ENCODE measurements at regions not wholly inside any gene's neighbourhood (a gene's known extent, or its start where the extent isn't known, plus 50 kb on each side); places are given as distances from the start of the nearest gene placed in this dataset.
"Not testable (repeated sequence)": the region's sequence is repeated elsewhere in the genome, so short reads cannot be mapped to it uniquely, and the experiment has no call there.

DNA sequence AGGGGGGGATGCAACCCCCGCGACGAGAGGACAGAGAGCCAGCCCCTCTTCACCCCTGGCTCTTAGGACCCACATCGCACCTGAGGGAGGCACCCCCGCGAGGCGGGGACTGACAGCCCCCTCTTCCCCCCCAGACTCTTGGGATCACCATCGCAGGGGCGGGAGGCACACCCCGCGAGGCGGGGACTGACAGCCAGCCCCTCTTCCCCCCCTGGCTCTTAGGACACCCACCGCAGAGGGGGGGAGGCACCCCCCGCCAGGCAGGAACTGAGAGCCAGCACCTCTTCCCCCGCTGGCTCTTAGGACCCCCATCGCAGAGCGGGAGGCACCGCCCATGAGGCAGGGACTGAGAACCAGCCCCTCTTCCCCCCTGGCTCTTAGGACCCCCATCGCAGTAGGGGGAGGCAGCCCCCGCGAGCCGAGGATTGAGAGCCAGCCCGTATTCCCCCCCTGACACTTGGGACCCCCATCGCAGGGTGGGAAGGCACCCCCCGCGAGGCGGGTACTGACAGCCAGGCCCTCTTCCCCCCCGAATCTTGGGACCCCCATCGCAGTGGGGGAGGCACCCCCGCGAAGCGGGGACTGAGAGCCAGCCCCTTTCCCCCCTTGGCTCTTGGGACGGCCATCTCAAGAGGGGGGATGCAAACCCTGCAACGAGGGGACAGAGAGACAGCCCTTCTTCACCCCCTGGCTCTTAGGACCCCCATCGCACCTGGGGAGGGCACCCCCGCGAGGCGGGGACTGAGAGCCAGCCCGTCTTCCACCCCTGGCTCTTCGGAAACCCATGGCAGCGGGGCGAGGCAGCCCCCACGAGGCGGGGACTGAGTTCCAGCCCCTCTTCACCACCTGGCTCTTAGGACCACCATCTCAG, 2425.1 kb upstream of the PCDH20 start:
- TF ChIP-seq, protein P1, sequence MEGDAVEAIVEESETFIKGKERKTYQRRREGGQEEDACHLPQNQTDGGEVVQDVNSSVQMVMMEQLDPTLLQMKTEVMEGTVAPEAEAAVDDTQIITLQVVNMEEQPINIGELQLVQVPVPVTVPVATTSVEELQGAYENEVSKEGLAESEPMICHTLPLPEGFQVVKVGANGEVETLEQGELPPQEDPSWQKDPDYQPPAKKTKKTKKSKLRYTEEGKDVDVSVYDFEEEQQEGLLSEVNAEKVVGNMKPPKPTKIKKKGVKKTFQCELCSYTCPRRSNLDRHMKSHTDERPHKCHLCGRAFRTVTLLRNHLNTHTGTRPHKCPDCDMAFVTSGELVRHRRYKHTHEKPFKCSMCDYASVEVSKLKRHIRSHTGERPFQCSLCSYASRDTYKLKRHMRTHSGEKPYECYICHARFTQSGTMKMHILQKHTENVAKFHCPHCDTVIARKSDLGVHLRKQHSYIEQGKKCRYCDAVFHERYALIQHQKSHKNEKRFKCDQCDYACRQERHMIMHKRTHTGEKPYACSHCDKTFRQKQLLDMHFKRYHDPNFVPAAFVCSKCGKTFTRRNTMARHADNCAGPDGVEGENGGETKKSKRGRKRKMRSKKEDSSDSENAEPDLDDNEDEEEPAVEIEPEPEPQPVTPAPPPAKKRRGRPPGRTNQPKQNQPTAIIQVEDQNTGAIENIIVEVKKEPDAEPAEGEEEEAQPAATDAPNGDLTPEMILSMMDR (conservative IDR thresholded peaks at IDR 0.05): no peak
- no peak overlapping the region for H3K27ac ChIP-seq

DNA sequence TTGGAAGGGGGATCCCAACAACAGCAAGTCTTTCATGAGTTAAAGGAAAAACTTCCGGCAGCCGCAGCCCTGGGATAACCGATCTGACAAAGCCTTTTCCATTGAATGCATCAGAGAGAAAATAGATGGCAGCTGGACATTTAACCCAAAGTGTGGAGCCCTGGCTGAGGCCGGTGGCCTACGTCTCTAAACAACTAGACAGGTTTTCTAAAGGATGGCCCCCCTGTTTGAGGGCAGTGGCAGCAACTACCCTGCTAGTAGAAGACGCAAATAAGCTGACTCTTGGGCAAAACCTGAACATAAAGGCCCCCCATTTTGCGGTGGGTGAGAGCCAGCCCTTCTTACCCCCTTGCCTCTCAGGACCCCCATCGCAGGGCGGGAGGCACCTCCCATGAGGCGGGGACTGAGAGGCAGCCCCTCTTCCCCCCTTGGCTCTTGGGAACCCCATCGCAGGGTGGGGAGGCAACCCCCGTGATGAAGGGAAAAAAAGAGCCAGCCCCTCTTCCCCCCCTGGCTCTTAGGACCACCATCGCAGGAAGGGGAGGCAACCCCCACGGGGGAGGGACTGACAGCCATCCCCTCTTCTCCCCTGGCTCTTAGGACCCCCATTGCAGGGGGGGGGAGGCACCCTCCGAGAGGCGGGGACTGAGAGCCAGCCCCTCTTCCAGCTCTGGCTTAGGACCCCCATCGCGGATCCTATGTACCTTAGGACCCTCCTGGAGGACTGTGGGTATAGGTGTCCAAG, 2422.9 kb upstream of the PCDH20 start:
- TF ChIP-seq, protein P1 (conservative IDR thresholded peaks at IDR 0.05): no peak
- H3K27ac ChIP-seq: no peak overlapping the region

DNA sequence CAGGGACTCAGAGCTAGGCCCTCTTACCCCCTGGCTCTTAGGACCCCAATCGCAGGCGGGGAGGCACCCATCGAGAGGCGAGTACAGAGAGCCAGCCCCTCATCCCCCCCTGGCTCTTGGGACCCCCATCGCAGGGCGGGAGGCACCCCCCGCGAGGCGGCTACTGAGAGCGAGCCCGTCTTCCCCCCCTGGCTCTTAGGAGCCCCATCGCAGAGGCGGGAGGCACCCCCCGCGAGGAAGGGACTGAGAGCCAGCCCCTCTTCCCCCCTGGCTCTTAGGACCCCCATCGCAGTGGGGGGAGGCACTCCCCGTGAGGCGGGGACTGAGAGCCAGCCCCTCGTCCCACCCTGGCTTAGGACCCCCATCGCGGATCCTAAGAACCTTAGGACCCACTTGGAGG, 2422.1 kb upstream of the PCDH20 start:
- H3K27ac ChIP-seq: not testable (repeated sequence)

DNA sequence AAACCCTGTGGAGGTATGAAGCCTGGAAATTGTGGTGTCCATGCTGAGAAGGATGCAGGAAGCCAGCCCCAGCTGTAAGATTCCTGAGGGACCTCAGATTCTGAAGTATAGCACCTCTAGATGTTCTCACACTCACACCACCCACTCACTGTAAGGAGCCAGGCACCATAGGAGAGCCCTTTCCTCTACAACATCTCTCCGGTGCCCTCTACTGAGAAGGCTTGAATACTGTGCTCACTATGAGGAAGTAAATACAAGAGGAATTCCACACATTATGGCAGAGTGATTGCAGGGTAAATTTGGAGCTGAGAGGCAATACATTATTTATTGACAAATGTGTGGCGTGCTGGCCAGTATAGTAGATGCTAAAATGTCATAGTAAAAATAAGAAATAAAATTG, 2414.0 kb upstream of the PCDH20 start:
- not testable (repeated sequence) for H3K27ac ChIP-seq

DNA sequence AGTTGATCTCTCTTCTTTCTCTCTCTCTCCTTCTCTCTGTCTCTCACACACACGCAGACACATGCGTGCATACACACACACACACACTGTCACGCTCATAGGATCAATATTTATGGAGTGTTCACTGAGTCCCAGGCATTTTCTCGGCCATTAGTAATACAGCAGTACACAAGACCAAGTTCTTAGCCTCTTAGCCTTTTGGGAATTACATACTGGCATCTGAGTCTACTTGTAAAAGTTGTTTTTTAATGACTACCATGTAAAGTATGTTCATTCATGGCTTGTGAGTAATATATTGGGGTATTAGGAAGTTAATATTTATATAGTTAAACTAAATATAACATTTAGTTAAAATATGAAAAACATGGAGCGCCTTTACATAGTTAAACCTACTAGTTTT, 2406.1 kb upstream of the PCDH20 start:
- H3K27ac ChIP-seq: not testable (repeated sequence)

DNA sequence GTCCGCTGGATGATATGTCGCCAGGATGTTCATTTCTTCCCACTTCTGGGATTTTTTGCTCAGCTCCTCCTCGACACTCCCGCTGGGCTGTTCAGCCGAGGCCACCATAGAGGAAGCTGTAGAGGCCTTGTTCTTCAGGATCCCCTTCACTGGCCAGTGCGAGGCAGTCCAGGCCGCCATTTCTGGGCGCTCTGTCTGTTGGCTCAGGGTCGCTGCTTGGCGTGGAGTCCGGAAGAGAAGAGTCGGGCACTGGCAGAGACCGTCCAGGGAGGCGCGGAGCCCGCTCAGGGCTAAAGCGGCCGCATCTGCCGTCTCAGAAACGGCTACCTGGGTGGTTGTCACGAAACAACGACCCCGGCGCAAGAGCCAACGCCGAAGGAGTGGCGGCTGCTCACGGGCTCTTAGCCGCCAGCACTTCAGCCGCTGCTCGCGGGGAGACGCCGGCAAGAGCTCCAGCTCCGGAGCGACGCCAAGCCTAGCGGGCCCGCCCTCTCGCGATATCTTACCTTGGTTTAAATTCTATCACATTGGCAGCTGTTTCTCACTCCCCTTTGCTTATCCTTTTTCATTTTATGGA, 2395.9 kb upstream of the PCDH20 start:
- H3K27ac ChIP-seq: not testable (repeated sequence)

DNA sequence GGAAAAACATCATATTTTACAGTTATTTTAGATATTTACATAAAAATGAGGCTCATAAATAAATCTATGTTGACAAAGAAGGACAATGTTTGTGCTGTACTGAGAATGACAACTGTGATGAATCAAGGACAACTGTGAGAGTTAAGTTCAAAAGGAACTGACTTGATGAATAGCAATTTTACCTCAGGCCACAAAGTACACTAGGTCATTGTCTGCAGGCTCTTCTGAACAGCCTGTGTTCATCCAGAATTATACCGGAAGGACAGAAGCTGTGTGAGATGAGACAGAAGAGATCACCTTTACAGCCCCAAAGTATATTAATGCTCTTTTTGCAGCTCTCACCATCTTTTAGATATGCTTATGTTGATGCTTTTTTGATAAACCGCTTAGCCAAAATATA, 2375.5 kb upstream of the PCDH20 start:
- not testable (repeated sequence) for H3K27ac ChIP-seq

DNA sequence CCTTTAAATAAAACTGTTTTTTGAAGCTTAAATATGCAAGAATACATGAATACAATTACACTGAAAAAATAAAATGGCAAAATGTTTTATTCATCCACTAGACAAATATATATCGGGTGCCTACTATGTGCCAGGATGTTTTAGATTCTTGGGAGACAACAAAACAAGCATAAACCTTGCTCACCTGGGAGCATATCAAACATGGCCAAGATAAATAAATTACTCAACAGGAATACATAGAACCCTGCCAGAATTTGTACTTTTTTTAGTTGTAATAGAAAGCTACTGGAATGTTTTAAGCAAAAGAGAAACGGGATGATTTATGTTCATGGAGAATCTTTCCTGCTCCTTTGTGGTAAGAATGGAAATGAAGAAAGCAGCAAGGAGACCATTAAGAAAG, 2358.5 kb upstream of the PCDH20 start:
- TF ChIP-seq, protein P1 (conservative IDR thresholded peaks at IDR 0.05): no peak
- H3K27ac ChIP-seq: no peak overlapping the region

- H3K27ac ChIP-seq: no peak overlapping the region
- TF ChIP-seq, protein P1 (conservative IDR thresholded peaks at IDR 0.05): no peak
Measured at GRCh38 chr13:63773476-63773875, 2357.8 kb upstream of the PCDH20 start.

DNA sequence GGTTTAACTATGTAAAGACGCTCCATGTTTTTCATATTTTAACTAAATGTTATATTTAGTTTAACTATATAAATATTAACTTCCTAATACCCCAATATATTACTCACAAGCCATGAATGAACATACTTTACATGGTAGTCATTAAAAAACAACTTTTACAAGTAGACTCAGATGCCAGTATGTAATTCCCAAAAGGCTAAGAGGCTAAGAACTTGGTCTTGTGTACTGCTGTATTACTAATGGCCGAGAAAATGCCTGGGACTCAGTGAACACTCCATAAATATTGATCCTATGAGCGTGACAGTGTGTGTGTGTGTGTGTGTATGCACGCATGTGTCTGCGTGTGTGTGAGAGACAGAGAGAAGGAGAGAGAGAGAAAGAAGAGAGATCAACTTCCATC, 2342.0 kb upstream of the PCDH20 start:
- not testable (repeated sequence) for H3K27ac ChIP-seq

DNA sequence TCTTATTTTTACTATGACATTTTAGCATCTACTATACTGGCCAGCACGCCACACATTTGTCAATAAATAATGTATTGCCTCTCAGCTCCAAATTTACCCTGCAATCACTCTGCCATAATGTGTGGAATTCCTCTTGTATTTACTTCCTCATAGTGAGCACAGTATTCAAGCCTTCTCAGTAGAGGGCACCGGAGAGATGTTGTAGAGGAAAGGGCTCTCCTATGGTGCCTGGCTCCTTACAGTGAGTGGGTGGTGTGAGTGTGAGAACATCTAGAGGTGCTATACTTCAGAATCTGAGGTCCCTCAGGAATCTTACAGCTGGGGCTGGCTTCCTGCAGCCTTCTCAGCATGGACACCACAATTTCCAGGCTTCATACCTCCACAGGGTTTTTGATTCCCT, 2334.2 kb upstream of the PCDH20 start:
- H3K27ac ChIP-seq: not testable (repeated sequence)

GRCh38 chr13:63741814-63742101, 2326.1 kb upstream of the PCDH20 start:
- H3K27ac ChIP-seq: not testable (repeated sequence)
